ENCODE measurements at regions not wholly inside any gene's neighbourhood (a gene's known extent, or its start where the extent isn't known, plus 50 kb on each side); places are given as distances from the start of the nearest gene placed in this dataset.

GRCh38 chr18:47453038-47453437 is 201.6 kb upstream of the SKOR2 start:
- WGBS (ENCODE audit: insufficient coverage, low coverage, low lambda C conversion rate, missing lambda C conversion rate) = 60% methylated on average over 3 of the region's 4 CpGs
- H3K27ac ChIP-seq = no peak overlapping the region
- no peak overlapping the region for H3K4me3 ChIP-seq
- intact Hi-C loops (cut with DNase I) = no loop called here
- no peak for DNase-seq
- no peak for ATAC-seq
- H3K36me3 ChIP-seq = no peaks in the 10 kb centered on the region
- no peak for TF ChIP-seq CTCF (IDR thresholded peaks at IDR 0.05)
- TF ChIP-seq POLR2A (IDR thresholded peaks at IDR 0.05) = no peak
- H3K4me1 ChIP-seq = no peaks in the 10 kb centered on the region
- no peaks in the 10 kb centered on the region for H3K9me3 ChIP-seq
- H3K27me3 ChIP-seq = no peaks in the 10 kb centered on the region

GRCh38 chr18:47448956-47449355 is 197.5 kb upstream of the SKOR2 start:
- WGBS (ENCODE audit: insufficient coverage, low coverage, low lambda C conversion rate, missing lambda C conversion rate) = 50% methylated on average over 5 of the region's 6 CpGs
- no peak overlapping the region for H3K4me3 ChIP-seq
- TF ChIP-seq CTCF (IDR thresholded peaks at IDR 0.05) (no peak), POLR2A (IDR thresholded peaks at IDR 0.05) (no peak)
- no peaks in the 10 kb centered on the region for H3K36me3 ChIP-seq
- no peaks in the 10 kb centered on the region for H3K4me1 ChIP-seq
- H3K27ac ChIP-seq = no peak overlapping the region
- DNase-seq (no peak), ATAC-seq (no peak)
- no peaks in the 10 kb centered on the region for H3K27me3 ChIP-seq
- no peaks in the 10 kb centered on the region for H3K9me3 ChIP-seq
- intact Hi-C loops (cut with DNase I) = no loop called here

DNA sequence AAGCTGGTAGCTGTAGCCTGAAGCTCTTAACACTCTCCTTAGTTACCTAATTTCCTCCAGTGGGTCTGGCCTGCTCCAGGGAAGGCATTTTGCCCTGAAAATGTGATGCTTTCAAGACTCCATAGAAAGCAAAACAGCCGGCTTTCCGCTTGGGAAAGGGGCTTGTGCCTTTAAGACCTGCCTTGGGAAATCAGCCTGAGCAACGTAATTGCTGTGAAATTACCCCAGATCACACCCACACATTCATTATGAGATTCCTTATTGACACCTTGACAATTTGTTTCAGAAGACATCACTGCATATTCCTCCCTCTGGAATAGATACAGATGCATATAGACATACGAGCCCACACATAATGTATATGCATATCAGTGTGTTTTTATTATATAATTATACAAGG is 190.5 kb upstream of the SKOR2 start:
- WGBS (ENCODE audit: insufficient coverage, low coverage, low lambda C conversion rate, missing lambda C conversion rate) = 49% methylated on average over 2 of the region's 4 CpGs
- TF ChIP-seq POLR2A (IDR thresholded peaks at IDR 0.05) = no peak
- H3K9me3 ChIP-seq = no peaks in the 10 kb centered on the region
- H3K36me3 ChIP-seq = no peaks in the 10 kb centered on the region
- no peak for DNase-seq
- H3K27me3 ChIP-seq = no peaks in the 10 kb centered on the region
- H3K4me3 ChIP-seq = no peak overlapping the region
- intact Hi-C loops (cut with DNase I) = no loop called here
- no peak for ATAC-seq
- no peaks in the 10 kb centered on the region for H3K4me1 ChIP-seq
- H3K27ac ChIP-seq = no peak overlapping the region

DNA sequence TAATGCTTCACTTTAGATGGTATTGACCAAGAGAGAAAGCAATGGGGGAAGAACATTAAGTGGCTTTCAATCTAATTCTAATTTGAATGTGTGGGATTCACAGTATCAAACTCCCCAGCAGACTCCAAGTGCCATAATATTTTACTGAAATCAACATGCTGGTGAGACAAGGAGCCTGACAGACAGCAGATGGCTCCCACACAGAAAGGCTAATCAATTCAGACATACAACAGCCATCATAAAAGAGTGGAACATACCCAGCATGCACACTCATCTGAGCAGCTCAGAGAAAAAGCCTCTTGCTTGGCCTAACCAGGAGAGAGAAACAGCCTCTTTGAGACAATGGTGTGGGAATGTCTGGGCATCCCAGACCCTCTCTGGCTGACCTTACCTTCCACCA is 186.5 kb upstream of the SKOR2 start:
- DNase-seq (no peak), ATAC-seq (no peak)
- TF ChIP-seq POLR2A (IDR thresholded peaks at IDR 0.05) (no peak), CTCF (IDR thresholded peaks at IDR 0.05) (no peak)
- H3K36me3 ChIP-seq = no peaks in the 10 kb centered on the region
- H3K27ac ChIP-seq = no peak overlapping the region
- no peaks in the 10 kb centered on the region for H3K4me1 ChIP-seq
- H3K27me3 ChIP-seq = no peaks in the 10 kb centered on the region
- intact Hi-C loops (cut with DNase I) = no loop called here
- no peaks in the 10 kb centered on the region for H3K9me3 ChIP-seq
- no peak overlapping the region for H3K4me3 ChIP-seq

GRCh38 chr18:47436871-47437270 is 185.4 kb upstream of the SKOR2 start:
- intact Hi-C loops (cut with DNase I) = no loop called here
- WGBS (ENCODE audit: insufficient coverage, low coverage, low lambda C conversion rate, missing lambda C conversion rate) = 14% methylated on average over 1 of the region's 1 CpG
- no peak overlapping the region for H3K27ac ChIP-seq
- DNase-seq (no peak), ATAC-seq (no peak)
- no peak overlapping the region for H3K4me3 ChIP-seq
- H3K27me3 ChIP-seq = no peaks in the 10 kb centered on the region
- no peaks in the 10 kb centered on the region for H3K4me1 ChIP-seq
- H3K9me3 ChIP-seq = no peaks in the 10 kb centered on the region
- TF ChIP-seq POLR2A (IDR thresholded peaks at IDR 0.05) = no peak
- no peak for TF ChIP-seq CTCF (IDR thresholded peaks at IDR 0.05)
- no peaks in the 10 kb centered on the region for H3K36me3 ChIP-seq

All from right lobe of liver (tissue), 6 donors.